A172 (cell line): ENCODE measurements at regions not wholly inside any gene's neighbourhood (a gene's known extent, or its start where the extent isn't known, plus 50 kb on each side); places are given as distances from the start of the nearest gene placed in this dataset.

Source experiments
- DNase-seq: peaks from one replicate; pipeline ENCODE4 v3.0.0-alpha.2; 2015; ENCODE audit warnings: low spot score

- DNase-seq, result no peak
Observed at GRCh38 chr15:62465173-62465572, 300.1 kb upstream of the C2CD4B start.

GRCh38 chr15:62469478-62469873, 304.4 kb upstream of the C2CD4B start:
- no peak for DNase-seq

- peak; percentile 33 for DNase-seq
Observed at GRCh38 chr15:62469874-62470688, 305.0 kb upstream of the C2CD4B start.

GRCh38 chr15:62472616-62473299, 307.7 kb upstream of the C2CD4B start:
- DNase-seq, result peak; percentile 23

GRCh38 chr15:62474021-62474770, 309.1 kb upstream of the C2CD4B start:
- DNase-seq, result no peak

GRCh38 chr15:62474771-62475124, 309.7 kb upstream of the C2CD4B start:
- no peak for DNase-seq

- no peak for DNase-seq
Observed at GRCh38 chr15:62475591-62475990, 310.5 kb upstream of the C2CD4B start.

- no peak for DNase-seq
Observed at GRCh38 chr15:62476163-62476562, 311.1 kb upstream of the C2CD4B start.

- DNase-seq, result no peak
Observed at GRCh38 chr15:62477929-62478328, 312.8 kb upstream of the C2CD4B start.

- DNase-seq, result peak; percentile 22
Observed at GRCh38 chr15:62482785-62483429, 317.8 kb upstream of the C2CD4B start.

GRCh38 chr15:62483814-62484213, 318.7 kb upstream of the C2CD4B start:
- peak; percentile 23 for DNase-seq

- no peak for DNase-seq
Observed at GRCh38 chr15:62485170-62485720, 320.2 kb upstream of the C2CD4B start.

- DNase-seq, result no peak
Observed at GRCh38 chr15:62486041-62486440, 321.0 kb upstream of the C2CD4B start.

GRCh38 chr15:62488387-62488786, 323.3 kb upstream of the C2CD4B start:
- DNase-seq, result no peak

GRCh38 chr15:62491642-62492041, 326.6 kb upstream of the C2CD4B start:
- no peak for DNase-seq

GRCh38 chr15:62492900-62493299, 327.8 kb upstream of the C2CD4B start:
- no peak for DNase-seq

- no peak for DNase-seq
Observed at GRCh38 chr15:62494197-62494596, 329.1 kb upstream of the C2CD4B start.

GRCh38 chr15:62495670-62496614, 330.9 kb upstream of the C2CD4B start:
- peak; percentile 25 for DNase-seq

- DNase-seq, result no peak
Observed at GRCh38 chr15:62497356-62497755, 332.3 kb upstream of the C2CD4B start.

GRCh38 chr15:62498278-62498677, 333.2 kb upstream of the C2CD4B start:
- DNase-seq, result no peak

- no peak for DNase-seq
Observed at GRCh38 chr15:62498712-62499111, 333.6 kb upstream of the C2CD4B start.
